ENCODE measurements at regions not wholly inside any gene's neighbourhood (a gene's known extent, or its start where the extent isn't known, plus 50 kb on each side); places are given as distances from the start of the nearest gene placed in this dataset.
"Not testable (repeated sequence)": the region's sequence is repeated elsewhere in the genome, so short reads cannot be mapped to it uniquely, and the experiment has no call there.

DNA sequence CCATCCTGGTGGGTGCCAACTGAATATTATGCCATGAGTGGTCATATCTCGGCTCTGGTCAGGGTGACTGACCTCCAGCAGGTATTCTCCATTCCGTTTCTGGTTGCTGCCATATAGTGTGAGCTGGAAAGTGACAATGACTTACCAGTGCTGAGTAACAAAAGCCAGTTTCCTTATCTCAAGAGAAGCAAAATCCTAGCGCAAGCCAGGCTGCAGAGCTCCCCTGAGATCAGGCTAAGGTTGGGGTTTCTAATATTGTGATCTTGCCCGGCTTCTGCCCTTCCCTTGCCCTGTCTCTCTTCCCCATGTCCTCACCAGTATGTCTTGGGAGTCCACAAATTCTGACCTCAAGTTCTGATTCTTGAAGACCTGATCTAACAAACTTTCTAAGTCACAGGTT, 271.3 kb upstream of the SPTLC3 start:
- TF ChIP-seq, protein P1, sequence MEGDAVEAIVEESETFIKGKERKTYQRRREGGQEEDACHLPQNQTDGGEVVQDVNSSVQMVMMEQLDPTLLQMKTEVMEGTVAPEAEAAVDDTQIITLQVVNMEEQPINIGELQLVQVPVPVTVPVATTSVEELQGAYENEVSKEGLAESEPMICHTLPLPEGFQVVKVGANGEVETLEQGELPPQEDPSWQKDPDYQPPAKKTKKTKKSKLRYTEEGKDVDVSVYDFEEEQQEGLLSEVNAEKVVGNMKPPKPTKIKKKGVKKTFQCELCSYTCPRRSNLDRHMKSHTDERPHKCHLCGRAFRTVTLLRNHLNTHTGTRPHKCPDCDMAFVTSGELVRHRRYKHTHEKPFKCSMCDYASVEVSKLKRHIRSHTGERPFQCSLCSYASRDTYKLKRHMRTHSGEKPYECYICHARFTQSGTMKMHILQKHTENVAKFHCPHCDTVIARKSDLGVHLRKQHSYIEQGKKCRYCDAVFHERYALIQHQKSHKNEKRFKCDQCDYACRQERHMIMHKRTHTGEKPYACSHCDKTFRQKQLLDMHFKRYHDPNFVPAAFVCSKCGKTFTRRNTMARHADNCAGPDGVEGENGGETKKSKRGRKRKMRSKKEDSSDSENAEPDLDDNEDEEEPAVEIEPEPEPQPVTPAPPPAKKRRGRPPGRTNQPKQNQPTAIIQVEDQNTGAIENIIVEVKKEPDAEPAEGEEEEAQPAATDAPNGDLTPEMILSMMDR (IDR thresholded peaks at IDR 0.05; ENCODE audit: borderline replicate concordance, insufficient read depth, low read depth, low read length) = no peak
- H3K4me3 ChIP-seq (ENCODE audit: low read depth, low read length) = no peak overlapping the region

DNA sequence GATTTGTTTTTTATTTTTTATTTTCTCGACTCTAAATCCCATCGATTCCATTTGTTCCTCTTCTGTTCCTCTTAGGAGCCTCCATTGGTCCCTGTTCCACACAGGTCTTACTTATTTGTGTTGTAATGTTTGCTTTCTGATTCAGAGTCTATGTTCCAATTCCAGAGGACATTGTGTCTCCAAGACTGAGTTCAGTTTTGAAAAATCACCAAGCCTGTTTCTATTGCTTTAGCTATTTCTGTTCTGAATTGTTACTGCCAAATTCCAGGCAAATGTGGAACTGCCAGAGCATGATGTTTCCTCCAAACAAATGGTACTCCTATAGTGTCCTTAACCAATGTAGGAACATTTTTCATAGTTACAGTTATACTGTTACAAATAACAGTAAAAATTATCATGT, 270.9 kb upstream of the SPTLC3 start:
- no peak overlapping the region for H3K4me3 ChIP-seq (ENCODE audit: low read depth, low read length)
- TF ChIP-seq, protein P1 (IDR thresholded peaks at IDR 0.05; ENCODE audit: borderline replicate concordance, insufficient read depth, low read depth, low read length) = no peak

- TF ChIP-seq, protein P1 (IDR thresholded peaks at IDR 0.05; ENCODE audit: borderline replicate concordance, insufficient read depth, low read depth, low read length) = no peak
- H3K4me3 ChIP-seq (ENCODE audit: low read depth, low read length) = no peak overlapping the region
These were observed 268.1 kb upstream of the SPTLC3 start for GRCh38 chr20:12740647-12741046.

DNA sequence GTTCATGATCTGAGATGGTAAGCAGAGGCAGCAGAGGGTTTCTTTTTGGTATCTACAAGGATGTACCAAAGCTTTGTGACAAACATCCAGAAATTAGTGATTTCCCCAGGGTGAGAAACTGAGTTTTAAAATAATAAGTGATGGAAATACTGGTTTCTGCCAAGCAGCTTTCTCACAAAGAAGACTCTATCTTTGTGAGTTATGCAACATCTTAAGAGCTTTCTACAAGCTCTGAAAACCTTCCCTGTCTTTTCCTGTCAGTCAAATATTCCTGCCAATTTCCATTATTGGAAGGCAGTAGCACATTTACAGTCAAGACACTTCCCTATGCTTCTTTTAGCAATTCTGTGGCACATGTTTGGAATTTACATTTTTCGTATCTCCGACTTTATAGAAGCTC, 264.7 kb upstream of the SPTLC3 start:
- TF ChIP-seq, protein P1 (IDR thresholded peaks at IDR 0.05; ENCODE audit: borderline replicate concordance, insufficient read depth, low read depth, low read length) = no peak
- no peak overlapping the region for H3K4me3 ChIP-seq (ENCODE audit: low read depth, low read length)

- TF ChIP-seq, protein P1 (IDR thresholded peaks at IDR 0.05; ENCODE audit: borderline replicate concordance, insufficient read depth, low read depth, low read length) = no peak
- H3K4me3 ChIP-seq (ENCODE audit: low read depth, low read length) = no peak overlapping the region
These were observed 260.3 kb upstream of the SPTLC3 start for GRCh38 chr20:12748359-12748994.

DNA sequence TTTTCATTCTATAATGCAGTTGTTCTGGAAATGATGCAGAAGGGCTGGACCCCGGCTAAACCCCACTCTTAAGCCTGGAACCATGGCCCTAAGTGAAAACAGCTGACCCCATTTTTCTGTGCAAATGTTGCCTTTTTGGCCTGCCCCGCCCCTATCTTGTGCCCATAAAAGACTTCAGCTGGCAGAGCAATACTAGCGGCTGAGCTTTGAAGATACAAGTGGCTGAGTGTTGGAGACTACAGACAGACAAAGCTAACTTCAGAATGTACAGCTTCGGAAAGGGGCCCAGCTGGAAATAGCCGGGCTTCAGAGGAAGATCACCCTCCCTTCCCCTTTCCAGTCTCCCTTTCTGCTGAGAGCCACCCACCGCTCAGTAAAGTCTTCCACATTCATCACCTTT, 258.6 kb upstream of the SPTLC3 start:
- TF ChIP-seq, protein P1 (IDR thresholded peaks at IDR 0.05; ENCODE audit: borderline replicate concordance, insufficient read depth, low read depth, low read length) = no peak
- H3K4me3 ChIP-seq (ENCODE audit: low read depth, low read length) = no peak overlapping the region

DNA sequence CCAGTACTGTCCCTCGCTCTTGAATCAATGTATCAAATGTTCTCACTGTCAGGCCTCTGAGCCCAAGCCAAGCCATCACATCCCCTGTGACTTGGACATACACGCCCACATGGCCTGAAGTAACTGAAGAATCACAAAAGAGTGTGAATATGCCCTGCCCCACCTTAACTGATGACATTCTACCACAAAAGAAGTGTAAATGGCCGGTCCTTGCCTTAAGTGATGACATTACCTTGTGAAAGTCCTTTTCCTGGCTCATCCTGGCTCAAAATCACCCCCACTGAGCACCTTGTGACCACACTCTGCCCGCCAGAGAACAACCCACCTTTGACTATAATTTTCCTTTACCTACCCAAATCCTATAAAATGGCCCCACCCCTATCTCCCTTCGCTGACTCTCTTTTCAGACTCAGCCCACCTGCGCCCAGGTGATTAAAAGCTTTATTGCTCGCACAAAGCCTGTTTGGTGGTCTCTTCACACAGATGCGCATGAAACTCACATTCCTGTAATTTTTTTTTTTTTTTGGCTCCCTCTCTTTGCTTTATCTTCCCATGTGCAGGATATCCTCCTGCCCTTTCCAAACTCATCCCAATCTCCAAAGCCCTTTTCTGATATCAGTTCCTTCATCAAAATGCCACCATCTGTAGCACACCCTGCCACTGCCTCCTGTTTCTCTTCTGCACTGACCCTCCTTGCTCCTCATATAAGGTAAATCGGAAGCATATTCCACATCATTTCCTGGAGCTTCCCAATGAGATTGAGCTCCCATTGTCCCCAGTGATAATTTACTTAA, 255.7 kb upstream of the SPTLC3 start:
- H3K4me3 ChIP-seq (ENCODE audit: low read depth, low read length) = not testable (repeated sequence)

DNA sequence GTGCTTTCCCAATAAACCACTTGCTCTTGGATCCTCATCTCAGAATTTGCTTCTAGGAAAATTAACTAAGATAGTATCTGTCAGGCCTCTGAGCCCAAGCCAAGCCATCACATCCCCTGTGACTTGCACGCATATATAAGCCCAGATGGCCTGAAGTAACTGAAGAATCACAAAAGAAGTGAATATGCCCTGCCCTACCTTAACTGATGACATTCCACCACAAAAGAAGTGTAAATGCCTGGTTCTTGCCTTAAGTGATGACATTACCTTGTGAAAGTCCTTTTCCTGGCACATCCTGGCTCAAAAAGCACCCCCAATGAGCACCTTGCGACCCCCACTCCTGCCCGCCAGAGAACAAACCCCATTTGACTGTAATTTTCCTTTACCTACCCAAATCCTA, 255.0 kb upstream of the SPTLC3 start:
- H3K4me3 ChIP-seq (ENCODE audit: low read depth, low read length) = not testable (repeated sequence)

DNA sequence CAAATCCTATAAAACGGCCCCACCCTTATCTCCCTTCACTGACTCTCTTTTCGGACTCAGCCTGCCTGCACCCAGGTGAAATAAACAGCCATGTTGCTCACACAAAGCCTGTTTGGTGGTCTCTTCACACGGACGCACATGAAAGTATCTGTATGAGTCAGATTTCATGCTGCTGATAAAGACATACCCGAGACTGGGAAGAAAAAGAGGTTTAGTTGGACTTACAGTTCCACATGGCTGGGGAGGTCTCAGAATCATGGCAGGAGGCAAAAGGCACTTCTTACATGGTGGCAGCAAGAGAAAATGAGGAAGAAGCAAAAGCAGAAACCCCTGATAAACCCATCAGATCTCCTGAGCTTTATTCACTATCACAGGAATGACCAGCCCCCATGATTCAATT, 249.3 kb upstream of the SPTLC3 start:
- H3K4me3 ChIP-seq (ENCODE audit: low read depth, low read length) = not testable (repeated sequence)

Data from GM12875 (cell line).